ENCODE measurements at regions not wholly inside any gene's neighbourhood (a gene's known extent, or its start where the extent isn't known, plus 50 kb on each side); places are given as distances from the start of the nearest gene placed in this dataset.

DNA sequence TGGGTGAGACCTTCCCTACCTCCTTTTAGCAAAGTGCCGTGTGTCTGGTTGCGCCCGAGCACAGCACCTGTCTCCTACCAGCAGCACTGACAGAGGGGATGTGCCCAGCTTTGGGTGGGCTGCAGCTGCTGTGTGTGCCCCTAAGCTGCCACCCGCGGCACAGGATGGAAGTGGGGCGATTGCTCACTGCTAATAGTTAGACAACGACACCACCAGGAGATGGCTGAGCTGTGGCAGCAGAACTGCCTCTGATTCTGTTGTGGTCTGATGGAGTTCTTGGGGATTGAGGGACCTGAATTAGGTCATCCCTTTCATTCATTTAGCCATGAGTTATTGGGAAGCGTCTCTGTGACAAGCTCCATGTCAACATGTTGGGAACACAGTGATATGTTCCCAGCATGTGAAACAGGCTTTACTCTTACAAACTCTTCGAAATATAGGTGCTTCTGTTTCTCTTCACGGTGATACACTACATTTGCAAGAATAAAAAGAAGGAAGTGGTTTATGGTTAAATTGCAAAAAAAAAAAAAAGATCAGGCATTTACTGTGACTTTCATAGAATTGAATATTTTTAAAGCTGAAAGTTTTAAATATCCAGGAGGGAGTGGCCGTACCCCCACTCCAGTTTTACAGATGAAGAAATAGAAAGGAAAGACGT, 184.4 kb downstream of the MAF start:
- H3K4me3 ChIP-seq (ENCODE audit: low read length), result no peak overlapping the region
- no peak for DNase-seq (ENCODE audit: low read depth)
- TF ChIP-seq, protein P1, sequence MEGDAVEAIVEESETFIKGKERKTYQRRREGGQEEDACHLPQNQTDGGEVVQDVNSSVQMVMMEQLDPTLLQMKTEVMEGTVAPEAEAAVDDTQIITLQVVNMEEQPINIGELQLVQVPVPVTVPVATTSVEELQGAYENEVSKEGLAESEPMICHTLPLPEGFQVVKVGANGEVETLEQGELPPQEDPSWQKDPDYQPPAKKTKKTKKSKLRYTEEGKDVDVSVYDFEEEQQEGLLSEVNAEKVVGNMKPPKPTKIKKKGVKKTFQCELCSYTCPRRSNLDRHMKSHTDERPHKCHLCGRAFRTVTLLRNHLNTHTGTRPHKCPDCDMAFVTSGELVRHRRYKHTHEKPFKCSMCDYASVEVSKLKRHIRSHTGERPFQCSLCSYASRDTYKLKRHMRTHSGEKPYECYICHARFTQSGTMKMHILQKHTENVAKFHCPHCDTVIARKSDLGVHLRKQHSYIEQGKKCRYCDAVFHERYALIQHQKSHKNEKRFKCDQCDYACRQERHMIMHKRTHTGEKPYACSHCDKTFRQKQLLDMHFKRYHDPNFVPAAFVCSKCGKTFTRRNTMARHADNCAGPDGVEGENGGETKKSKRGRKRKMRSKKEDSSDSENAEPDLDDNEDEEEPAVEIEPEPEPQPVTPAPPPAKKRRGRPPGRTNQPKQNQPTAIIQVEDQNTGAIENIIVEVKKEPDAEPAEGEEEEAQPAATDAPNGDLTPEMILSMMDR (conservative IDR thresholded peaks at IDR 0.05; ENCODE audit: low read depth, low read length), result no peak

DNA sequence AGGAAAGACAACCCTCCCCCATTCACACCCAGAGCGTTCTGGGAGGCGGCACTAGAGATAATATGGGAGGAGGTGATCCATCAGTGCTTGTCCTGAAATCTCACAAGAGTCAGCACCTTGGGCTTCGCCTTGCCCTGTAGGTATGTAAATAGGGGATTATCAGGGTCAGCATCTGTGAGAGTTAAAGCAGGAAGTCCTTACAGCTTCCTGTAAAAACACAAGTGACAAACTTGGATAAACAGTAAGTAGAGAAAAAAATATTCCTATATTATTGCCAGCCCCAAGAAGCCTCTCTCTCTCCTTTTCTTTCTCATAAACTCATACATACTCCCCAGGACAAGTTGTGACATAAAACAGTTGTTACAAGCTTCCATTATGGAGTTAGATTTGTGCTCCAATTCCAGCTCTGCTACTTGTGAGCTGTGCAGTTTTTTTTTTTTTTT, 187.7 kb downstream of the MAF start:
- TF ChIP-seq, protein P1 (conservative IDR thresholded peaks at IDR 0.05; ENCODE audit: low read depth, low read length), result no peak
- DNase-seq (ENCODE audit: low read depth), result no peak

DNA sequence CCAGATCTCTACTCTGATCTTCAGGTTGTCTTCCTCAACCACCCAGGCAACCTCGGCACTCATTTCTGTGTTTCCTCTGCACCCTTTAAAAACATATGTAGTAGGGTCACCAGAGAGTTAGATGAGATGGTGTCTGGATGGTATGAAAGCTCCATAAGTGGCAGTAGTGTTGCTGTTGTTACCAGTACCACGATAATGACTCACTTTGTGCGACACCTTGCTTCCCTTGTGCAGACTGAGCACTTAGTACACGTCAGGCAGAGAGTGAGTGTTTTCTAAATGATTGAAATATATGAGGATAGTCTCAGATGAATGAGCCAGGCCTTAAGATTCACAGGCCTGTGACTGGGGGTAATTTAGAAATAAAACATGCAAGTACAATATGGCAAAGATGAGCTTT, 188.7 kb downstream of the MAF start:
- no peak overlapping the region for H3K4me3 ChIP-seq (ENCODE audit: low read length)
- TF ChIP-seq, protein P1 (conservative IDR thresholded peaks at IDR 0.05; ENCODE audit: low read depth, low read length), result no peak
- no peak for DNase-seq (ENCODE audit: low read depth)

More for the DNA sequence above, 187.7 kb downstream of the MAF start:
- H3K4me3 ChIP-seq (ENCODE audit: low read length), result no peak overlapping the region

DNA sequence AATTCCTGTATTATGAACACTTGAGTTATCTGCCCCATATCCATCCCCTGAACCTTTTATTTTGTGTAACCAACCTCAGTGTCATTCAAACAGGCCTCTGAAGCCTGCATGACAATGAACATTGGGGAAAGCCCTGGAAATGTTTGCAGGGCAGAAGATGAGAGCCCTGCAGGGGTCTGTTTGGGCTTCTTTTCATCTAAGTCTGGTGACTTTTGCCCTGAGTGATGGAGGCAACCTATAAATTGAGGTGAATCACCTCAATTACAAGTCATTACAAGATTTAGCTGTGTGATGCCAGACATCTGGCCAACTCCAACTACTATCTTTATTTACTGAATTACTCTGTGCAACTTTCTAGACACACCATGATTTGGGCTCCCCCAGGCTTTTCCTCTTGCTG, 189.2 kb downstream of the MAF start:
- DNase-seq (ENCODE audit: low read depth), result no peak
- TF ChIP-seq, protein P1 (conservative IDR thresholded peaks at IDR 0.05; ENCODE audit: low read depth, low read length), result no peak
- no peak overlapping the region for H3K4me3 ChIP-seq (ENCODE audit: low read length)

DNA sequence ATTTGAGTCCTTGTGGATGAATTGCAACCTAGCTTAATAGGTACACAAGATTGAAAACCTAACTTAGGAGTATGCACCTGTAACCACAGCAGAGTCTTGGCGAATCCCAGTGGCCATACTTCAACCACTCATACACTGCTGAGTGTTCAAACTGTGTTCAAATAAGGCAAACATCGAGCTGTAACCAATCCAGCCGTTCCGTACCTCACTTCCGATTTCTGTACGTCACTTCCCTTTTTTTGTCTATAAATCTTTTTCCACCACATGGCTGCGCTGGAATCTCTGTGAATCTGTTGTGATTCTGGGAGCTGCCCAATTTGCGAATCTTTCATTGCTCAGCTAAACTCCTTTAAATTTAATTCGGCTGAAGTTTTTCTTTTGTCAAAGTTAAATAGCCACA, 190.6 kb downstream of the MAF start:
- no peak for DNase-seq (ENCODE audit: low read depth)
- no peak overlapping the region for H3K4me3 ChIP-seq (ENCODE audit: low read length)
- TF ChIP-seq, protein P1 (conservative IDR thresholded peaks at IDR 0.05; ENCODE audit: low read depth, low read length), result no peak

DNA sequence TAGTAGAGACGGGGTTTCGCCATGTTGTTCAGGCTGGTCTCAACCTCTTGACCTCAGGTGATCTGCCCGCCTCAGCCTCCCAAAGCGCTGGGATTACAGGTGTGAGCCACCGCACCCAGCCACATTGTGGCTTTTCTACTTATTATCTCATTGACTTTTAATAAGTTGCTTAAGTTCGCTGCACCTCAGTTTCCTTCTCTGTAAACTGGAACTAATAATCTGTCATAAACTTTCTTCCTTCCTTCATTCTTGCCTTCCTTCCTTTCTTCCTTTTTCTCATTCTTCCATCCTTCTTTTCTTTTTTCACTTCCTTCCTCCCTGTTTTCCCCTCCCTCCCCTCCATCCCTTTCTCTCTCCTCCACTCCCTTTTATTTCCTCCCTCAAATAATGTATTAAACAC, 192.2 kb downstream of the MAF start:
- DNase-seq (ENCODE audit: low read depth), result no peak
- no peak overlapping the region for H3K4me3 ChIP-seq (ENCODE audit: low read length)
- TF ChIP-seq, protein P1 (conservative IDR thresholded peaks at IDR 0.05; ENCODE audit: low read depth, low read length), result no peak

DNA sequence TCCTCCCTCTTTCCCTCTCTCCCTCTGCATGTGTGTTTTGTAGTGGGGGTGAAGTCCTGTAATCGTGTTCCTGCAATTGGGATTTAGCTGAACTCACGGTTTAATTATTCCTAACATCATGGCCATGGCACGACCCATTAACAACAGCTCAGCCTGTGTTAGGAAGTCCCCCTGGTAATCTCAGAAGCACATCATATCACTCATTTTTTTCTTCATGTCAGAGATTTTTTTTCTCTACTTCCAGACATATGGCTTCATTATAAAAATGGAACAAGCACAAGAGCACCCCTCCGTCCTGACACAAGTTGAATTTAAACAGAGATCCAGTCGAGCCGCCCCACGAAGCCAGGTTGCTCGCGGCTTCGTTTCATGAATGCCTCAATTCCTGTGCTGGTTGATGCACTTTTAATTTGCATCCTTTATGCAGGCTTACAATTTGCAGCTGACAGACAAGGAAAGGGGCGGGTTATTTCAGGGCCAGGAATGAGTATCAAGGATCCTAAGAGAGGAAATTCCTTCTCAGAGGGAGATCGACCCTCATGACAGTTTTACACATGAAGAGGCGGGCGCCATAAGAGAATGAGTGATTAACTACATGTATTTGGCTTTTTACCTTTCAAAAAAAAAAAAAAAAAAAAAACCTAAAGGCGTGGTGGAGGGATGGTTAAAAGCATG, 192.9 kb downstream of the MAF start:
- DNase-seq (ENCODE audit: low read depth), result no peak
- TF ChIP-seq, protein P1 (conservative IDR thresholded peaks at IDR 0.05; ENCODE audit: low read depth, low read length), result no peak

More for the DNA sequence above, 192.9 kb downstream of the MAF start:
- no peak overlapping the region for H3K4me3 ChIP-seq (ENCODE audit: low read length)

All from retinal pigment epithelial cell (primary cell).